Ishikawa (cell line): ENCODE measurements at regions not wholly inside any gene's neighbourhood (a gene's known extent, or its start where the extent isn't known, plus 50 kb on each side); places are given as distances from the start of the nearest gene placed in this dataset.

Experiments used
- CEBPB ChIP-seq: IDR thresholded peaks from 2 replicates; pipeline ENCODE4 v1.6.1; 2012
- CREB1 ChIP-seq: IDR thresholded peaks from 2 replicates; pipeline ENCODE4 v1.6.1; 2012; ENCODE audit warnings: low read depth
- EGR1 ChIP-seq: IDR thresholded peaks from 2 replicates; pipeline ENCODE4 v1.6.1; 2012
- EP300 ChIP-seq: IDR thresholded peaks from 2 replicates; pipeline ENCODE4 v1.6.1; 2012; ENCODE audit warnings: borderline replicate concordance
- FOXM1 ChIP-seq: IDR thresholded peaks from 2 replicates; pipeline ENCODE4 v1.6.1; 2012; ENCODE audit warnings: low read depth, borderline replicate concordance
- NFIC ChIP-seq: IDR thresholded peaks from 2 replicates; pipeline ENCODE4 v1.6.1; 2012
- RAD21 ChIP-seq: IDR thresholded peaks from 2 replicates; pipeline ENCODE4 v1.6.1; 2012; ENCODE audit warnings: low read depth
- TAF1 ChIP-seq: IDR thresholded peaks from 2 replicates; pipeline ENCODE4 v1.6.1; 2012; ENCODE audit warnings: low read depth, mild to moderate bottlenecking
- TCF12 ChIP-seq: IDR thresholded peaks from 2 replicates; pipeline ENCODE4 v1.6.1; 2012; ENCODE audit warnings: low read depth
- TEAD4 ChIP-seq: IDR thresholded peaks from 2 replicates; pipeline ENCODE4 v1.6.1; 2012
- YY1 ChIP-seq: IDR thresholded peaks from 2 replicates; pipeline ENCODE4 v1.6.1; 2012; ENCODE audit warnings: low read depth
- ZBTB7A ChIP-seq: IDR thresholded peaks from 2 replicates; pipeline ENCODE4 v1.6.1; 2012; ENCODE audit warnings: low read depth
- TF ChIP-seq, protein P1 (sequence below): IDR thresholded peaks from 2 replicates; pipeline ENCODE4 v1.6.1; 2012
- TF ChIP-seq, protein P2 (sequence below): IDR thresholded peaks from 2 replicates; pipeline ENCODE4 v1.6.1; 2012; ENCODE audit warnings: low read depth, mild to moderate bottlenecking
- TF ChIP-seq, protein P3 (sequence below): IDR thresholded peaks from 2 replicates; pipeline ENCODE4 v1.6.1; 2012

DNA sequence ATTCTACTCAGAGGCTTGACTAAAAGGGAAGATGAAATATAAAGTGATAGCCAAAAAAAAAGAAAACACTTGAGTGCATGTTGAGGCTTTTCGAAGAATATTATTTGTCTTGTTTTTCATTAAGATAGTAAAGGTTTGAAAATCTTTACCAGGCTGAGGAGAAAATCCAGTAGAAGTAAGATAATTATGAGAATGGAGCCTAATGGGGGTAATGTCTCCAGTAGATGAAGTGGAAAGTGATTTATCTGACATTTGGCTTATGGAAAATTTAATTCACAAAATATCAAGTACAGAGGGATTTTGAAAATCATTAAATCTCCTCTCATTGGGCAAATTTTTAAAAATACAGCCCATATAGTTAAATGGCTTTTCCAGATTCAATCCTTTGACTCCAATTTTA lies 274.9 kb downstream of the SPRY2 start:
- TF ChIP-seq, protein P1, sequence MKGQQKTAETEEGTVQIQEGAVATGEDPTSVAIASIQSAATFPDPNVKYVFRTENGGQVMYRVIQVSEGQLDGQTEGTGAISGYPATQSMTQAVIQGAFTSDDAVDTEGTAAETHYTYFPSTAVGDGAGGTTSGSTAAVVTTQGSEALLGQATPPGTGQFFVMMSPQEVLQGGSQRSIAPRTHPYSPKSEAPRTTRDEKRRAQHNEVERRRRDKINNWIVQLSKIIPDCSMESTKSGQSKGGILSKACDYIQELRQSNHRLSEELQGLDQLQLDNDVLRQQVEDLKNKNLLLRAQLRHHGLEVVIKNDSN = no peak
- TF ChIP-seq TCF12 (no peak), FOXM1 (no peak), ZBTB7A (no peak), RAD21 (no peak), TAF1 (no peak), TEAD4 (no peak), NFIC (no peak), CEBPB (no peak), YY1 (no peak), EP300 (no peak), CREB1 (no peak), EGR1 (no peak)
- TF ChIP-seq, protein P2, sequence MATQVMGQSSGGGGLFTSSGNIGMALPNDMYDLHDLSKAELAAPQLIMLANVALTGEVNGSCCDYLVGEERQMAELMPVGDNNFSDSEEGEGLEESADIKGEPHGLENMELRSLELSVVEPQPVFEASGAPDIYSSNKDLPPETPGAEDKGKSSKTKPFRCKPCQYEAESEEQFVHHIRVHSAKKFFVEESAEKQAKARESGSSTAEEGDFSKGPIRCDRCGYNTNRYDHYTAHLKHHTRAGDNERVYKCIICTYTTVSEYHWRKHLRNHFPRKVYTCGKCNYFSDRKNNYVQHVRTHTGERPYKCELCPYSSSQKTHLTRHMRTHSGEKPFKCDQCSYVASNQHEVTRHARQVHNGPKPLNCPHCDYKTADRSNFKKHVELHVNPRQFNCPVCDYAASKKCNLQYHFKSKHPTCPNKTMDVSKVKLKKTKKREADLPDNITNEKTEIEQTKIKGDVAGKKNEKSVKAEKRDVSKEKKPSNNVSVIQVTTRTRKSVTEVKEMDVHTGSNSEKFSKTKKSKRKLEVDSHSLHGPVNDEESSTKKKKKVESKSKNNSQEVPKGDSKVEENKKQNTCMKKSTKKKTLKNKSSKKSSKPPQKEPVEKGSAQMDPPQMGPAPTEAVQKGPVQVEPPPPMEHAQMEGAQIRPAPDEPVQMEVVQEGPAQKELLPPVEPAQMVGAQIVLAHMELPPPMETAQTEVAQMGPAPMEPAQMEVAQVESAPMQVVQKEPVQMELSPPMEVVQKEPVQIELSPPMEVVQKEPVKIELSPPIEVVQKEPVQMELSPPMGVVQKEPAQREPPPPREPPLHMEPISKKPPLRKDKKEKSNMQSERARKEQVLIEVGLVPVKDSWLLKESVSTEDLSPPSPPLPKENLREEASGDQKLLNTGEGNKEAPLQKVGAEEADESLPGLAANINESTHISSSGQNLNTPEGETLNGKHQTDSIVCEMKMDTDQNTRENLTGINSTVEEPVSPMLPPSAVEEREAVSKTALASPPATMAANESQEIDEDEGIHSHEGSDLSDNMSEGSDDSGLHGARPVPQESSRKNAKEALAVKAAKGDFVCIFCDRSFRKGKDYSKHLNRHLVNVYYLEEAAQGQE = no peak
- TF ChIP-seq, protein P3, sequence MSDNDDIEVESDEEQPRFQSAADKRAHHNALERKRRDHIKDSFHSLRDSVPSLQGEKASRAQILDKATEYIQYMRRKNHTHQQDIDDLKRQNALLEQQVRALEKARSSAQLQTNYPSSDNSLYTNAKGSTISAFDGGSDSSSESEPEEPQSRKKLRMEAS = no peak

DNA sequence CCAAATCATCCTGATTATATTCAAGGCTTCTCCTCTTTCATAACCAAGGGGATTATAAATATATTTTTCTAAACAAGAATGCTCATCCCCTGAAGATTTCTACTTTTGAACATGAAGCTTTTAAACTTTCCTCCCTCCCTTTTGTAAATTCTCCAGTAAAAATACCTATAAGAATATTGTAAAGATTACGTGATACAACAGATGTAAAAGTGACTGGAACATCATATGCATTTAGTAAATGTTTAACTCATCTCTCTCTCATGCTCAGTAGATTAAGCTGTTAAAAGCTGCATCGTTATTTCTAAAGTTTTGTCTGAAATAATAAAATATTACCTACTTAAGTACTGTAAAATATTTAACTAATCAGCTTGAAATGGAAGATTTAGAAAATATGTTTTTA lies 281.1 kb downstream of the SPRY2 start:
- no peak for TF ChIP-seq RAD21
- TF ChIP-seq EGR1 = no peak
- TF ChIP-seq YY1 = no peak
- TF ChIP-seq ZBTB7A = no peak
- no peak for TF ChIP-seq CREB1
- no peak for TF ChIP-seq TEAD4
- TF ChIP-seq, protein P1 = no peak
- no peak for TF ChIP-seq EP300
- no peak for TF ChIP-seq TAF1
- TF ChIP-seq, protein P3 = no peak
- no peak for TF ChIP-seq NFIC
- no peak for TF ChIP-seq CEBPB
- no peak for TF ChIP-seq TCF12
- no peak for TF ChIP-seq FOXM1
- TF ChIP-seq, protein P2 = no peak

DNA sequence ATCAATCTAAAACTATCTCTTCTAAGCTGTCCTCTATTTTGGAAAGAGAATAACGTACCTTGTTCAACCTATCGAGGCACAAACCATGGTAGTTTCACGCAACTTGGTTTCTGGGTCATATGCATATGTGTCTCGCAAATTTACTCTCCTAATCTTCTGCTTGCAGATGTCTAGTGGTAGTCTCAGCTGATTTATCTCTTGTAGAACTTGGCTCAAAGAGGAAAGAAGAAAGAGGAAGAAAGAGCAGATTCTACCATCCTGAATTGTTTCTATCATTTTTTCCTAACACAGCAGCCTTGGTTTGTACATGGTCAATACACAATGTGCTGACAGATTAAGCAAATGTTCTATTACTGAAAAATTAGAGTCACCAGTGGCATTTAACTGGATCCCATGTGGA lies 282.3 kb downstream of the SPRY2 start:
- TF ChIP-seq CREB1 = no peak
- no peak for TF ChIP-seq EGR1
- no peak for TF ChIP-seq EP300
- no peak for TF ChIP-seq CEBPB
- no peak for TF ChIP-seq TAF1
- no peak for TF ChIP-seq TCF12
- TF ChIP-seq, protein P1 = no peak
- TF ChIP-seq ZBTB7A = no peak
- TF ChIP-seq NFIC = no peak
- no peak for TF ChIP-seq YY1
- TF ChIP-seq TEAD4 = no peak
- TF ChIP-seq, protein P3 = no peak
- no peak for TF ChIP-seq FOXM1
- TF ChIP-seq, protein P2 = no peak
- TF ChIP-seq RAD21 = no peak

DNA sequence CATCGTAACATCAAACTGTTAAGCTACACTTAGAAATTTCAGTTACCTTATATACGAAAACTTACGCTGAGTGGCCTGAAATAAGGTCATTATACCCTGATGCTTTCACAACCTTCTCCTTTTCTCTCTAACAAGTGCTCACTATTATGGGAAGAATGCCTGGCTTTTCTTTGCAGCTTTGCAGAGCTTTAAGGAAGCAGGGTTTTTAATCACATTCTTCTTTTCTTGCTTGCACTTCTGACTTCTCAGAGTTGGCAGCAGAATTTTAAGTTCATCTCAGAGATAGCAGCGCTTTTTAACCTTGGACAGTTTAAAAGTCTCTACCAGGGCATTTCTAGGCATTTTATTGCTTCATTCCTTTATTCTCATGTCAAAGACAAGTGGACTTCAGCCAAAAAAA lies 285.1 kb downstream of the SPRY2 start:
- TF ChIP-seq YY1 = no peak
- TF ChIP-seq, protein P3 = no peak
